Keratinocyte (primary cell): ENCODE measurements at regions not wholly inside any gene's neighbourhood (a gene's known extent, or its start where the extent isn't known, plus 50 kb on each side); places are given as distances from the start of the nearest gene placed in this dataset.

ENCODE experiments used
- DNase-seq: peaks from one replicate; pipeline ENCODE4 v3.0.0-alpha.2; 2011; ENCODE audit warnings: low read depth, missing footprints, low spot score
- FAIRE-seq: peaks from 2 replicates; lab custom pipeline; 2011; peaks lifted over from hg19 to GRCh38; lab: Jason Lieb, UNC
- H2AFZ ChIP-seq: 2 replicates; pipeline ENCODE4 v1.6.0; 2012; ENCODE audit warnings: low read length, control low read depth, inconsistent platforms; ENCODE audit not compliant: control insufficient read depth
- H3K27ac ChIP-seq: 2 replicates; pipeline ENCODE4 v1.5.1; 2011; ENCODE audit warnings: low read length; ENCODE audit not compliant: control insufficient read depth, insufficient read depth
- H3K27me3 ChIP-seq: 3 replicates; pipeline ENCODE4 v1.6.0; 2011; ENCODE audit warnings: low read length; ENCODE audit not compliant: control insufficient read depth, insufficient read depth; ENCODE audit errors: extremely low read depth
- H3K36me3 ChIP-seq, 2 experiments: 2 replicates in 1 of 2; 3 replicates in 1 of 2; pipeline ENCODE4 v1.5.1; 2011; ENCODE audit warnings: low read length in 2 of 2, mild to moderate bottlenecking in 1 of 2; ENCODE audit not compliant: control insufficient read depth in 2 of 2, insufficient read depth in 2 of 2; ENCODE audit errors: extremely low read depth in 1 of 2
- H3K4me1 ChIP-seq: 3 replicates; pipeline ENCODE4 v1.5.1; 2011; ENCODE audit warnings: low read length; ENCODE audit not compliant: control insufficient read depth, insufficient read depth; ENCODE audit errors: extremely low read depth
- H3K4me2 ChIP-seq: 3 replicates; pipeline ENCODE4 v1.6.0; 2011; ENCODE audit warnings: low read depth, low read length; ENCODE audit not compliant: control insufficient read depth, insufficient read depth; ENCODE audit errors: extremely low read depth
- H3K4me3 ChIP-seq, 3 experiments: fragments of 200-600 bp in 1 of 3; sonication (generic) in 1 of 3; 2 replicates in 2 of 3; 3 replicates in 1 of 3; pipeline ENCODE4 v1.5.1; 2011 to 2016; ENCODE audit warnings: low read length in 3 of 3, mild to moderate bottlenecking in 3 of 3, control low read depth in 2 of 3, inconsistent platforms in 1 of 3, low read depth in 1 of 3, mixed read lengths in 1 of 3, mixed run types in 1 of 3, moderate library complexity in 1 of 3; ENCODE audit not compliant: control insufficient read depth in 2 of 3, insufficient read depth in 2 of 3; ENCODE audit errors: extremely low read depth in 1 of 3
- H3K79me2 ChIP-seq: 2 replicates; pipeline ENCODE4 v1.6.0; 2012; ENCODE audit warnings: low read length; ENCODE audit not compliant: control insufficient read depth, insufficient read depth
- H3K9ac ChIP-seq: 3 replicates; pipeline ENCODE4 v1.6.0; 2011; ENCODE audit warnings: low read length; ENCODE audit not compliant: control insufficient read depth, insufficient read depth; ENCODE audit errors: extremely low read depth
- H3K9me1 ChIP-seq: 3 replicates; pipeline ENCODE4 v1.6.0; 2011; ENCODE audit warnings: low read length; ENCODE audit not compliant: control insufficient read depth, insufficient read depth; ENCODE audit errors: extremely low read depth
- H3K9me3 ChIP-seq: 2 replicates; pipeline ENCODE4 v1.5.1; 2012; ENCODE audit warnings: low read depth, low read length; ENCODE audit not compliant: control insufficient read depth
- H4K20me1 ChIP-seq: 3 replicates; pipeline ENCODE4 v1.6.0; 2011; ENCODE audit warnings: low read length; ENCODE audit not compliant: control insufficient read depth, insufficient read depth; ENCODE audit errors: extremely low read depth
- EZH2 ChIP-seq: IDR thresholded peaks from one replicate; pipeline ENCODE4 v1.6.1; 2012; ENCODE audit warnings: inconsistent platforms, mild to moderate bottlenecking, low read length, moderate library complexity
- dilution Hi-C: fragments of 300-500 bp; cut with MboI; formaldehyde crosslinking; loops from one replicate; pipeline ENCODE4 v1.7.0; 2020; ENCODE audit warnings: low sequenced_read_pairs; ENCODE audit not compliant: extremely low pct_ligation_motif_present
- TF ChIP-seq, protein P1 (sequence below), 3 experiments: IDR thresholded peaks in 1 of 3; conservative IDR thresholded peaks in 1 of 3; optimal IDR thresholded peaks in 1 of 3; 2 replicates in 2 of 3; 3 replicates in 1 of 3; pipeline versions ENCODE3 to v1.5.1; 2011; ENCODE audit warnings: low read length in 3 of 3, mild to moderate bottlenecking in 3 of 3, moderate library complexity in 2 of 3, control low read depth in 1 of 3, inconsistent platforms in 1 of 3; ENCODE audit not compliant: insufficient read depth in 2 of 3; ENCODE audit errors: extremely low read depth in 1 of 3

DNA sequence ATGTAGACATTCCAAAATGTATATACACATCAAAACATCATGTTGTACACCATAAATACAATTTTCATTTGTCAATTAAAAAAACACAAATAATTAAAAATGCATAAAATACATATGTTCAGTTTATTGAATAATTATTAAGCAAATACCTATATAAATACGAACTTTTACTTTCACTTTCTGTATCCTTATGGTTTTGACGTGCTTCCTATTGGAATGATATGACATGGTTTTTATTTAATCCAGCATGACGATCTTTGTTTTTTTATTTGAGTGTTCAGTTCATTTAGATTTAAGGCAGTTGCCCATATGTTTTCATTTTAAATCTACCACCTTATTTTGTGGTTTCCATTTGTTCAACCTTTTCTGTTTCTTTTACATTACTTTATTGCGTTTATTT lies 198.3 kb upstream of the PLET1 start:
- H3K27ac ChIP-seq: no peak overlapping the region
- FAIRE-seq (no peak), DNase-seq (no peak)
- peak overlapping the region; percentile 56 for H3K4me2 ChIP-seq
- no peaks in the 10 kb centered on the region for H3K9me3 ChIP-seq
- dilution Hi-C loops: no loop called here
- no peak overlapping the region for H3K9ac ChIP-seq
- no peaks in the 10 kb centered on the region for H3K9me1 ChIP-seq
- TF ChIP-seq, protein P1, sequence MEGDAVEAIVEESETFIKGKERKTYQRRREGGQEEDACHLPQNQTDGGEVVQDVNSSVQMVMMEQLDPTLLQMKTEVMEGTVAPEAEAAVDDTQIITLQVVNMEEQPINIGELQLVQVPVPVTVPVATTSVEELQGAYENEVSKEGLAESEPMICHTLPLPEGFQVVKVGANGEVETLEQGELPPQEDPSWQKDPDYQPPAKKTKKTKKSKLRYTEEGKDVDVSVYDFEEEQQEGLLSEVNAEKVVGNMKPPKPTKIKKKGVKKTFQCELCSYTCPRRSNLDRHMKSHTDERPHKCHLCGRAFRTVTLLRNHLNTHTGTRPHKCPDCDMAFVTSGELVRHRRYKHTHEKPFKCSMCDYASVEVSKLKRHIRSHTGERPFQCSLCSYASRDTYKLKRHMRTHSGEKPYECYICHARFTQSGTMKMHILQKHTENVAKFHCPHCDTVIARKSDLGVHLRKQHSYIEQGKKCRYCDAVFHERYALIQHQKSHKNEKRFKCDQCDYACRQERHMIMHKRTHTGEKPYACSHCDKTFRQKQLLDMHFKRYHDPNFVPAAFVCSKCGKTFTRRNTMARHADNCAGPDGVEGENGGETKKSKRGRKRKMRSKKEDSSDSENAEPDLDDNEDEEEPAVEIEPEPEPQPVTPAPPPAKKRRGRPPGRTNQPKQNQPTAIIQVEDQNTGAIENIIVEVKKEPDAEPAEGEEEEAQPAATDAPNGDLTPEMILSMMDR (optimal IDR thresholded peaks at IDR 0.05 in 1 of 3, IDR thresholded peaks at IDR 0.05 in 1 of 3, conservative IDR thresholded peaks at IDR 0.05 in 1 of 3; ENCODE audit: extremely low read depth in 1 of 3, insufficient read depth in 2 of 3, low read length in 3 of 3): no peak
- TF ChIP-seq EZH2: no peak
- H3K4me3 ChIP-seq: peak overlapping the region in 1 of 3 experiments; percentile 51
- no peaks in the 10 kb centered on the region for H4K20me1 ChIP-seq
- H3K27me3 ChIP-seq: no peaks in the 10 kb centered on the region
- H3K36me3 ChIP-seq: no peaks in the 10 kb centered on the region
- H2AFZ ChIP-seq: peak overlapping the region; percentile 68
- no peaks in the 10 kb centered on the region for H3K4me1 ChIP-seq
- H3K79me2 ChIP-seq: no peaks in the 10 kb centered on the region

DNA sequence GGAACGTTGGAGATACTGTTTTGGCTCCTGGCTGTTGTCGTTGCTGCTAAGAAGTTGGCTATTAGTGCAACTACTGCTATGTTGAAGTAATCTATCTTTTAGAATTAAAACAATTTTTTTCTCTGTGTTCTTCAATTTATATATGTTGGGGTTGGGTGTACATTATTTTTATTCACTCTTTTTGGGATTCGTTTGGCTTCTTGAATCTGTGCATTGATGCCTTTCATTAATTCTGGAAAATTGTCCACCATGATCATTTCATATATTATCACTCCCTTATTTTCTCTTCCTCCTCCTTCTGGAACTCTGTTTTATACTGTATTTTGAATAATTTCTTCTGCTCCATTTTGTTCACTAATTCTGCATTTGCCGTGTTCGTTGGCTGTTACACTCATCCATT lies 199.5 kb upstream of the PLET1 start:
- Histone ChIP-seq H3K4me1 (no peaks in the 10 kb centered on the region), H2AFZ (no peak overlapping the region), H4K20me1 (no peaks in the 10 kb centered on the region), H3K27ac (no peak overlapping the region), H3K79me2 (no peaks in the 10 kb centered on the region), H3K4me3 (no peak overlapping the region), H3K36me3 (no peaks in the 10 kb centered on the region), H3K4me2 (no peak overlapping the region), H3K9me1 (no peaks in the 10 kb centered on the region), H3K27me3 (no peaks in the 10 kb centered on the region), H3K9me3 (no peaks in the 10 kb centered on the region), H3K9ac (no peak overlapping the region)
- no peak for DNase-seq
- FAIRE-seq: no peak
- TF ChIP-seq, protein P1 (optimal IDR thresholded peaks at IDR 0.05 in 1 of 3, IDR thresholded peaks at IDR 0.05 in 1 of 3, conservative IDR thresholded peaks at IDR 0.05 in 1 of 3; ENCODE audit: extremely low read depth in 1 of 3, insufficient read depth in 2 of 3, low read length in 3 of 3): no peak
- TF ChIP-seq EZH2: no peak
- dilution Hi-C loops: no loop called here
